GM21529 (cell line): ENCODE measurements at regions not wholly inside any gene's neighbourhood (a gene's known extent, or its start where the extent isn't known, plus 50 kb on each side); places are given as distances from the start of the nearest gene placed in this dataset.
A peak's percentile ranks its signal among the peaks of the same experiment; 100 is the strongest.

Experiments
- ATAC-seq: cut with Tn5 transposase; IDR thresholded peaks from one replicate; pipeline ENCODE4 v1.9.1; 2021; ENCODE audit not compliant: unreplicated experiment

- no peak for ATAC-seq
Measured at GRCh38 chr7:135831455-135832195, 83.0 kb upstream of the FAM180A start.

- no peak for ATAC-seq
Measured at GRCh38 chr7:135828604-135829003, 80.0 kb upstream of the FAM180A start.

GRCh38 chr7:135827391-135827790 lies 78.8 kb upstream of the FAM180A start:
- ATAC-seq: no peak

GRCh38 chr7:135825406-135825805 lies 76.8 kb upstream of the FAM180A start:
- ATAC-seq: no peak

GRCh38 chr7:135822376-135822775 lies 73.8 kb upstream of the FAM180A start:
- ATAC-seq: no peak

- ATAC-seq: no peak
Measured at GRCh38 chr7:135817583-135817982, 69.0 kb upstream of the FAM180A start.

- no peak for ATAC-seq
Measured at GRCh38 chr7:135815033-135815432, 66.4 kb upstream of the FAM180A start.

GRCh38 chr7:135812148-135812547 lies 63.5 kb upstream of the FAM180A start:
- ATAC-seq: no peak

GRCh38 chr7:135811506-135811905 lies 62.9 kb upstream of the FAM180A start:
- no peak for ATAC-seq

GRCh38 chr7:135808206-135808605 lies 59.6 kb upstream of the FAM180A start:
- no peak for ATAC-seq

- ATAC-seq: no peak
Measured at GRCh38 chr7:135803143-135803542, 54.5 kb upstream of the FAM180A start.

- ATAC-seq: no peak
Measured at GRCh38 chr7:135802697-135803096, 54.1 kb upstream of the FAM180A start.

GRCh38 chr7:135801877-135802276 lies 53.3 kb upstream of the FAM180A start:
- ATAC-seq: no peak

GRCh38 chr7:135801045-135801693 lies 52.6 kb upstream of the FAM180A start:
- ATAC-seq: peak; percentile 71

GRCh38 chr7:135800560-135800959 lies 51.9 kb upstream of the FAM180A start:
- ATAC-seq: no peak

GRCh38 chr7:135799881-135800280 lies 51.3 kb upstream of the FAM180A start:
- ATAC-seq: no peak
